Endothelial cell of umbilical vein (primary cell): ENCODE measurements at regions not wholly inside any gene's neighbourhood (a gene's known extent, or its start where the extent isn't known, plus 50 kb on each side); places are given as distances from the start of the nearest gene placed in this dataset.

Source experiments
- BruUV-seq: library from RNA; stranded (reverse); fragments of 400-500 nt; replicated peaks from 2 replicates; lab custom pipeline; 2021; lab: Mats Ljungman, UMichigan
- CTCF ChIA-PET: fragments of 300-600, 350-600 bp; sonication (Branson Sonifier 250); formaldehyde crosslinking; loops from one replicate; lab custom pipeline; 2021; ENCODE audit warnings: antibody characterized with exemption, inconsistent platforms; lab: Charles Lee
- POLR2A ChIA-PET: fragments of 300-600, 350-600 bp; sonication (Branson Sonifier 250); formaldehyde crosslinking; loops from one replicate; lab custom pipeline; 2021; ENCODE audit warnings: antibody characterized with exemption, inconsistent platforms; lab: Charles Lee
- DNase-seq: peaks from one replicate; pipeline ENCODE4 v3.0.0-alpha.2; 2011; ENCODE audit warnings: low read depth, low spot score
- FAIRE-seq: peaks from 2 replicates; lab custom pipeline; 2011; peaks lifted over from hg19 to GRCh38; lab: Jason Lieb, UNC
- H2AFZ ChIP-seq: 2 replicates; pipeline ENCODE4 v1.6.0; 2012; ENCODE audit warnings: low read depth, low read length, control low read depth, inconsistent platforms
- H3K27ac ChIP-seq: 2 replicates; pipeline ENCODE4 v1.5.1; 2011; ENCODE audit warnings: low read depth, mild to moderate bottlenecking, control low read depth, low read length, moderate library complexity; ENCODE audit not compliant: insufficient read depth
- H3K27me3 ChIP-seq, 2 experiments: 2 replicates each; pipeline versions ENCODE4 v1.6.0 to v1.6.1; 2011; ENCODE audit warnings: low read length in 2 of 2, mixed read lengths in 1 of 2; ENCODE audit not compliant: control insufficient read depth in 2 of 2, insufficient read depth in 2 of 2
- H3K36me3 ChIP-seq, 2 experiments: 2 replicates in 1 of 2; 3 replicates in 1 of 2; pipeline ENCODE4 v1.5.1; 2011; ENCODE audit warnings: low read length in 2 of 2, mild to moderate bottlenecking in 1 of 2, moderate library complexity in 1 of 2; ENCODE audit not compliant: control insufficient read depth in 2 of 2, insufficient read depth in 2 of 2; ENCODE audit errors: extremely low read depth in 1 of 2
- H3K4me1 ChIP-seq: 3 replicates; pipeline ENCODE4 v1.5.1; 2011; ENCODE audit warnings: mild to moderate bottlenecking, low read length; ENCODE audit not compliant: control insufficient read depth, insufficient read depth; ENCODE audit errors: extremely low read depth
- H3K4me2 ChIP-seq: 2 replicates; pipeline ENCODE4 v1.6.1; 2011; ENCODE audit warnings: low read length, control low read depth, mixed read lengths; ENCODE audit not compliant: insufficient read depth
- H3K4me3 ChIP-seq, 3 experiments: fragments of 200-600 bp in 1 of 3; sonication (generic), shearing (Covaris generic) in 1 of 3; replicated peaks in 1 of 3; 2 replicates each; pipeline ENCODE4 v1.5.1; 2011 to 2016; ENCODE audit warnings: control low read depth in 3 of 3, low read length in 3 of 3, mild to moderate bottlenecking in 2 of 3, inconsistent platforms in 1 of 3, low read depth in 1 of 3, moderate library complexity in 1 of 3; ENCODE audit not compliant: insufficient read depth in 1 of 3
- H3K79me2 ChIP-seq: 2 replicates; pipeline ENCODE4 v1.6.0; 2012; ENCODE audit warnings: low read length, inconsistent platforms; ENCODE audit not compliant: control insufficient read depth, insufficient read depth
- H3K9ac ChIP-seq: replicated peaks from 2 replicates; pipeline ENCODE3; 2011; ENCODE audit warnings: low read length, control low read depth; ENCODE audit not compliant: insufficient read depth; ENCODE audit errors: extremely low read depth
- H3K9me1 ChIP-seq: replicated peaks from 3 replicates; pipeline ENCODE4 v1.6.0; 2011; ENCODE audit warnings: mild to moderate bottlenecking, low read length; ENCODE audit not compliant: control insufficient read depth, insufficient read depth; ENCODE audit errors: extremely low read depth
- H3K9me3 ChIP-seq: replicated peaks from 2 replicates; pipeline ENCODE4 v1.5.1; 2012; ENCODE audit warnings: low read length, inconsistent platforms; ENCODE audit not compliant: control insufficient read depth, insufficient read depth
- H4K20me1 ChIP-seq: replicated peaks from 2 replicates; pipeline ENCODE3; 2011; ENCODE audit warnings: mild to moderate bottlenecking, low read length; ENCODE audit not compliant: control insufficient read depth, insufficient read depth; ENCODE audit errors: extremely low read depth
- CTCF ChIP-seq, 2 donors: IDR thresholded peaks; 1 replicate in 1 of 2; 2 replicates in 1 of 2; pipeline ENCODE4 v1.5.1; 2011; ENCODE audit warnings: low read length in 2 of 2, mild to moderate bottlenecking in 2 of 2, moderate library complexity in 2 of 2, control low read depth in 1 of 2, inconsistent platforms in 1 of 2, low read depth in 1 of 2; ENCODE audit not compliant: insufficient read depth in 1 of 2; ENCODE audit errors: extremely low read depth in 1 of 2
- EZH2 ChIP-seq: IDR thresholded peaks from 2 replicates; pipeline ENCODE4 v1.6.1; 2012; ENCODE audit warnings: borderline replicate concordance, low read depth, mild to moderate bottlenecking, moderate library complexity, low read length, inconsistent platforms; ENCODE audit not compliant: severe bottlenecking
- FOS ChIP-seq: IDR thresholded peaks from 2 replicates; pipeline ENCODE4 v1.6.1; 2011; ENCODE audit warnings: mild to moderate bottlenecking, low read length, moderate library complexity, borderline replicate concordance; ENCODE audit not compliant: insufficient read depth
- GATA2 ChIP-seq: IDR thresholded peaks from 2 replicates; pipeline ENCODE4 v1.7.0; 2011; ENCODE audit warnings: low read depth, mild to moderate bottlenecking, moderate library complexity, mixed read lengths, low read length; ENCODE audit not compliant: insufficient read length, insufficient read depth
- JUN ChIP-seq: IDR thresholded peaks from 2 replicates; pipeline ENCODE4 v1.6.1; 2011; ENCODE audit warnings: borderline replicate concordance, low read depth; ENCODE audit not compliant: insufficient read length, insufficient read depth
- MAX ChIP-seq: IDR thresholded peaks from 2 replicates; pipeline ENCODE4 v1.6.1; 2011; ENCODE audit not compliant: insufficient read depth, insufficient read length
- MYC ChIP-seq: IDR thresholded peaks from one replicate; pipeline ENCODE4 v1.6.1; 2011; ENCODE audit warnings: mild to moderate bottlenecking, low read depth, low read length
- POLR2A ChIP-seq: IDR thresholded peaks from 2 replicates; pipeline ENCODE4 v1.6.1; 2012; ENCODE audit warnings: low read depth, mild to moderate bottlenecking, control low read depth, low read length
- POLR2AphosphoS5 ChIP-seq: IDR thresholded peaks from 2 replicates; pipeline ENCODE4 v1.6.1; 2012; ENCODE audit warnings: low read depth, mild to moderate bottlenecking, control low read depth, low read length, moderate library complexity; ENCODE audit not compliant: insufficient read depth
- dilution Hi-C: fragments of 300-500 bp; cut with MboI; formaldehyde crosslinking; loops from one replicate; pipeline ENCODE4 v1.15.0; 2019; ENCODE audit warnings: low sequenced_read_pairs; ENCODE audit not compliant: extremely low pct_ligation_motif_present
- intact Hi-C: fragments of 100-400 bp; cut with micrococcal nuclease; formaldehyde crosslinking; loops from one replicate; pipeline ENCODE4 v1.10.0; 2022

- intact Hi-C loops: no loop called here
- TF ChIP-seq POLR2A (no peak), MYC (no peak)
- no peaks in the 10 kb centered on the region for H3K9me1 ChIP-seq
- H3K9ac ChIP-seq: no peak overlapping the region
- no peaks in the 10 kb centered on the region for H4K20me1 ChIP-seq
- no peak for DNase-seq
- BruUV-seq: no TSS peak
- ChIA-PET CTCF (no interaction called here), POLR2A (no interaction called here)
- no peaks in the 10 kb centered on the region for H3K27me3 ChIP-seq
- FAIRE-seq: no peak
- H3K36me3 ChIP-seq: no peaks in the 10 kb centered on the region
- no peak overlapping the region for H3K4me3 ChIP-seq
- H3K4me1 ChIP-seq: no peaks in the 10 kb centered on the region
- dilution Hi-C loops: no loop called here
- H3K4me2 ChIP-seq: no peak overlapping the region
- H3K9me3 ChIP-seq: peaks cover 15% of the 10 kb centered on the region
- H2AFZ ChIP-seq: no peak overlapping the region
- no peaks in the 10 kb centered on the region for H3K79me2 ChIP-seq
- no peak overlapping the region for H3K27ac ChIP-seq
Observed at GRCh38 chr12:130246560-130246959, 84.3 kb downstream of the FZD10 start.

GRCh38 chr12:130247634-130248237 is 85.5 kb downstream of the FZD10 start:
- TF ChIP-seq CTCF (IDR thresholded peaks at IDR 0.05; ENCODE audit: extremely low read depth in 1 of 2, insufficient read depth in 1 of 2, low read depth in 1 of 2, low read length in 2 of 2): no peak
- TF ChIP-seq POLR2A: no peak
- no peak for TF ChIP-seq JUN
- no peak for TF ChIP-seq EZH2
- TF ChIP-seq MAX: no peak
- TF ChIP-seq FOS: no peak
- TF ChIP-seq GATA2: no peak
- no peak for TF ChIP-seq POLR2AphosphoS5
- no peak overlapping the region for H2AFZ ChIP-seq
- intact Hi-C loops: no loop called here
- H3K9me1 ChIP-seq: no peaks in the 10 kb centered on the region
- H3K4me1 ChIP-seq: no peaks in the 10 kb centered on the region
- no peaks in the 10 kb centered on the region for H4K20me1 ChIP-seq
- no peak for FAIRE-seq
- BruUV-seq: no TSS peak
- peaks cover 9% of the 10 kb centered on the region for H3K9me3 ChIP-seq
- DNase-seq: no peak
- ChIA-PET POLR2A (no interaction called here), CTCF (no interaction called here)
- H3K36me3 ChIP-seq: no peaks in the 10 kb centered on the region
- no peak overlapping the region for H3K4me2 ChIP-seq
- no peaks in the 10 kb centered on the region for H3K79me2 ChIP-seq
- dilution Hi-C loops: no loop called here
- no peak overlapping the region for H3K9ac ChIP-seq
- no peaks in the 10 kb centered on the region for H3K27me3 ChIP-seq
- no peak overlapping the region for H3K27ac ChIP-seq
- H3K4me3 ChIP-seq: no peak overlapping the region
